ENCODE measurements at regions not wholly inside any gene's neighbourhood (a gene's known extent, or its start where the extent isn't known, plus 50 kb on each side); places are given as distances from the start of the nearest gene placed in this dataset.
"Not testable (repeated sequence)": the region's sequence is repeated elsewhere in the genome, so short reads cannot be mapped to it uniquely, and the experiment has no call there.

DNA sequence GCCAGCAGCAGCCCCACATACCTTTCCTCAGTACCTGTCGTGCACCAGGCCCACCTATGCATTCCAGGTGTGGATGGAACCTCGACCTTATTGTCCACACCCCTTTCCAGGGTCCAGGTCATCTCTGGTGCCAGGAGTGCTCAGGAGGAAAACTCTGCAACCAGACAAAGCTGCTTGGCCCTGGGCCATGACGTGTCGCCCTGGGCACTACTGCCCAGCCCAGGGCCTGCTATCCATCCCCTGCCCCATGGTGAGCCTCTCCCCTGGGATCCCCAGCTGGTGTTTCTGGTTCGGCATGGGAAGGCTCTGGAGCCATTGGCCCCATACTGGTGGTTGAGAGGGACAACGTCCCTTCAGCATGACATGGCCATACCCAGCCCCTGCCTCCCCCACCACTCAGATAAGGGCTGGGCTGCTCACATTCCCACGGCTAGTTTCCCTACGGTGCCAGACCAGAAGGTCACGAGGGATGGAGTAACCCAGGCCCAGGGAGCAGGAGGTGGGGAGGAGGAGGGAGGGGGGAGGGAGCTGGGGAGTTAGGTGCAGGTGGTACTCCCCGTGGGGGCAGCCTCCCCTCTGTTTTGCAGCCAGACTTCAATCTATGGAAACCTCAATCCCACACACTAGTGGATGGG lies 123.2 kb upstream of the MTLN start:
- DNase-seq (ENCODE audit: low spot score) = not testable (repeated sequence)

DNA sequence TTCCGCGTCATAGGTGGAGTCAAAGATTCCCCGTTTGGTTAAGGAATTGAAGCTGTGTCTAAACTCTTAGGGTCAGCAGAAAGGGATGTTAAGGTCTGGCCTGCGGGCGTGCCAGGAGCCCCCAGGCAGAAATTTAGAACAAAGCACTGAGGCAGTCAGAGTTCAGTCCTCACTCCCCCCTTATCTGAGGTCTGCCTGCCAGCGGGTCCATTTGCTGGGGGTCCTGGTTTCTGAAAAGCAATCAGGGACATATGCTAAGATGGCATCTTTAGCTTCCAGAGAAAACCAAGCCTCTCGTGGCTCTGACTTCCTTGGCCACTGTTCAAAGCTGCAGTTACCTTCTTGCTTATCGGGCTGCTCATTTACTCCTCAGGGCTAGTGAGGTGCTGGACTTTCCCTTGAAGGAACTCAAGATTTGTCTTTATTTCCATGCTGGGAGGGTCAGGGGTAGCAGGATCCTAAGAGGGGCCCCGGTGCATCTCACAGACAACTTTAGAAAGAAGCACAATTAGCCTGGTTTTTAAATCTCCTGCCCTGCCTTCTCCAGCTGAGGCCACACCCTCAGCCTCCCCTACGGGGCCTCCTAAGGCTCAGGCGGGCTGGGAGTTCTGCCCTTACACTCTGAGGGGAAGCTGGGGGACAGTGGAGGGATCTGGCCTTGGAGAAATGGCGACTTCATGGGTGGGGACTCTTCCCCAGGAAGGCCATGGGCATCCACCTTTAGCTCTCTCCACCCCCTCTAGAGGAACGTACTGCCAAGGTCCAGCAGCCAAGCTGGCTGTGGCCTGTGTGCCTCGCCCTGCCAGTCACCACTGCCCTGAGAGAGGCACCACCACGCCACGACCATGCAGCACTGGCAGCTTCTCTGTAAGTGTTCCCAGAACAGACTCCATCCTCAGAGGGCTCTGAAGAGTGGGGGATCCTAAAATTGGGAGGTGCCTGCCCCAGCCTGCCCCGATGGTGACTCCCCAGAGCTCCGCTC lies 121.1 kb upstream of the MTLN start:
- DNase-seq (ENCODE audit: low spot score) = not testable (repeated sequence)

DNA sequence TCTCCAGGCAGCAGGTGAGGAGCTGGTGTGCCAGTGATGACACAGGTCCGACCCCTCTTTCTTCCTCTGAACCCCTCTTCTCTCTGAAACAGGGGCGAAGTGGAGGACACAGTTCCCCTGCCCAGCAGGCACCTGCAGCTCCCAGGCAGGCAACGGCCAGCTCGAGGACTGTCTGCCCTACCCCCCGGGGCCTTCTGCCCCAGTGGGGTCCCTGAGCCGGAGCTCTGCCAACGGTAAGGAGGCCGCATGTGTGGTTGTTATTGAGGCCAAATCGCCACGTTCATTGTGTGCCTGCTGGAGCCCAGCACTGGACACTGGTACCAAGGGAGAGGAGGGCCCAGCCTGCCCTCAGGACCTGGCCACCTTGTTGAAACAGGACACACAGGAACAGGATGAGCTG lies 119.3 kb upstream of the MTLN start:
- not testable (repeated sequence) for DNase-seq (ENCODE audit: low spot score)

DNA sequence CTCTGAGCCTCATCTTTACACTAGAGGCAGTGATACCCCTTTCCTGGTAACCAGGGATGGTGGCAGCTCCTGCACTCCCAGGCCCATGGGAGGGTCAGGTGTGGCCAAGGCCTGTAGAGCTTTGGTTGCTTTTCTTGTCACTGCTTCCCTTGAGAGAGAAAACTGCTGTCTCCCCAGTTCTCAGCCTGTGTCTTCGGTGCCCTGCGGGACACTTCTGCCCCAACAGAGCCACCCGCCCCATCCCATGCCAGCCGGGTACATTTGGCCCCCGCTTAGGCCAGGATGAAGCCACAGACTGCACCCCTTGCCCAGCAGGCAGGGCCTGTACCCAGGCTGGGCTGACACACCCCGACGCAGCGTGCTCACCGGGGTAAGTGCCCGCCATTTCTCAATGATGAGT lies 117.4 kb upstream of the MTLN start:
- DNase-seq (ENCODE audit: low spot score) = not testable (repeated sequence)

DNA sequence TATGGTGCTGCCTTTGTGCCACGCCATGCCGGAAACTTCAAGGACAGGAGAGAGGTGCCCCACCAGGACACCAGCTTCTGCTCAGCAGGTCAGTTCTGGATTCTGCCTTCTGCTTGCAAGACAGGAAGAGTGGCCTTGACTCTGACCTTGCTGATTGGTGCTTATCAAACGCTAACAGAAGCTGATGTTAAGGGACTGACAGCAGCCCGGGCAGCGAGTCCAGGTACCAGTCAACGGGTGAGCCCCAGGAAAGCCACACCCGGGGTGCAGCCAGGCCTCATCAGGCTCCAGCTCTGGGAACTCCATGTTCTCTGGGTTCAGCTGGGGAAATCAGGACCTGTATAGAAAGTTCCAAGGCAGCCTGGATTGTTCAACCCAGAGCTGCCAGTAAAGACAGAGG lies 116.8 kb upstream of the MTLN start:
- DNase-seq (ENCODE audit: low spot score) = not testable (repeated sequence)

GRCh38 chr2:110328677-110329076 lies 116.3 kb upstream of the MTLN start:
- DNase-seq (ENCODE audit: low spot score) = not testable (repeated sequence)

GRCh38 chr2:110323832-110324231 lies 111.5 kb upstream of the MTLN start:
- not testable (repeated sequence) for DNase-seq (ENCODE audit: low spot score)

- DNase-seq (ENCODE audit: low spot score) = not testable (repeated sequence)
These were observed 110.2 kb upstream of the MTLN start for GRCh38 chr2:110322535-110322934.

DNA sequence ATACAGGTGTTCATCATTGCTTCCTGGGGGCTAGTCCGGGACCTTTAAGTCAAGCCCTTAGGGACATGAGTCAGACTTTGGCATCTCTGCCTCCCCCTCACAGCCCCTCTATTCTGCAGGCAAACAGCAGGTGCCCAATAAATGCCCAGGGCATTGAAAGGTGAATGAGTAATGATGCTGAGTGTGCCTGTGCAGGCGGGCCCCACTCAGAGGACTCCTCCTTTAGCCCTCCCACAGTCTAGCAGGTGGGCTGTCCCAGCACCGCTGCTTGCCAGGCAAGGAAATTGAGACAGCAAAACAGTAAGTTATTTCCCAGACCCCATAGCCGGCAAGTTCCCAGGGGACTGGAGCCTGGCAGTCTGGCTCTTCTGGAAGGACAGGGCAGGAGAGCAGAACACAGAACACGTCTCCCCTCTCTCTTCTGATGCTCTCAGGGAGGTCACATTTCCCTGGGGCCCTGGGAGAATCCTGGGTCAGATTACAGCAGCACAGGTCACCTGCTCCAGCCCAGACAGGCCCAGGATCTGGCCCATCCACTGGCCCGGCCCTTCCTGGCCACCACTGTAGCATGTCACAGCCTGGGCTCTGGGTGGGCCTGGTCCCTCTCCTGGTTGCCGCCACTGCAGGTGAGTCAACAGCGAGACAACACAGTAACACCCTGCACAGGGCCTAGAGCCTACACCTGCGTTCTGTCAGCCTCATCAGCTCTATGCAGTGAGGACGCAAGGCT lies 108.7 kb upstream of the MTLN start:
- not testable (repeated sequence) for DNase-seq (ENCODE audit: low spot score)

GRCh38 chr2:110318898-110319297 lies 106.6 kb upstream of the MTLN start:
- not testable (repeated sequence) for DNase-seq (ENCODE audit: low spot score)

DNA sequence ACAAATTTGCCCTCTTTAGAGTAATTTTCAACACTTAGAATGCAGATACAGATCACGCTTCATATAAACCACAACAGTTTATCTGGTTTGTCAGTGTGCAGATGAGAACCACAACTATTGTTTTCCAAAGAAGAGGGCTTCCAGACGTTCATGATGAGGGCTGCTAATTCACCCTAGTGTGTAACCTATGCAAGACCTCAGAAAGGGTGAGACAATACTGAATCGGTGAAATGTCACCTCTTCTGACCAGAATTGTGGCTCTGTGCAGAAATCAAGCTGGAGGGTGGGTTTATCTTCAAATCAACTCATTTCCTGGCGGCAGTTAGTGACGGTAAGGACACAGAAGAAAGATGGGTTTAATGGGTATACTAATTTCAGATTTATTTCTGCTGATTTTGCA lies 105.0 kb upstream of the MTLN start:
- not testable (repeated sequence) for DNase-seq (ENCODE audit: low spot score)

DNA sequence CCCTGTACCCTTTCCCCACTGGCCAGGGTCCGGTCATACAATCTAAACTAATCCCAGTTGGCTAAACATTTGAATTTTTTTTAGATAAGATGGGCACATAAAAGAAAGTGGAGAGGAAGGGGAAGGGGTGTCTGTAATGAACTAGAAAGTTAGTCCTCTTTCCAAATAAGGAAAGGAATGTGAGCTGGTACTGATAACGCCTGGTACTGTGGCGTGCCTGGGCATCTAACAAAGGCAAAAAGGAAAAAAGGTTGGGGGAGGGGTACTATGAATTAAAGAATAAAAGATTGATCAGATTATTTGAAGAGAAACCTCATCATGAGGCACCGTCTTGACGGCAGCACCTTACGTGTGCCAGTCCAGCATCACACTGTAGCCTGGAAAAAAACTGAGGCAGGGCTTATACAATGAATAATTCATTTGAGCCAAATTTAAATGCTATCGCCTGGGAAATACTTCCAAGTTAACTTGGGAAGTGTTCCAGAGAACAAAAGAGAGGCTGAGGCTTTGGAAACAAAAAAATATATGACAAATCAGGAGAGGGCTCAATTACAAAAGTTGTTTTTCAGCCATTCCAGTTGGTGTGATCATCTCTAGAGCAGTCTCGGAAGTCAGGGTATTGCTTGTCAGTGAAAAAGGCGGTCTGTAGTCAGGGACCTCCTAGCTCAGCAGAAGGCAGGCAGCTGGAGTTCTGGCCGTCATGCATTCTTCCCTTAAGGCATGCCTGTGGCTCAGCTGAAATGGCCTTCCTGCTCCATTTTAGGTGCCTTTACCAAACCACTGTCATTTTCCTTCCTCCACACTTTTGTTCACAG lies 103.9 kb upstream of the MTLN start:
- not testable (repeated sequence) for DNase-seq (ENCODE audit: low spot score)

- not testable (repeated sequence) for DNase-seq (ENCODE audit: low spot score)
These were observed 102.9 kb upstream of the MTLN start for GRCh38 chr2:110315054-110315820.

DNA sequence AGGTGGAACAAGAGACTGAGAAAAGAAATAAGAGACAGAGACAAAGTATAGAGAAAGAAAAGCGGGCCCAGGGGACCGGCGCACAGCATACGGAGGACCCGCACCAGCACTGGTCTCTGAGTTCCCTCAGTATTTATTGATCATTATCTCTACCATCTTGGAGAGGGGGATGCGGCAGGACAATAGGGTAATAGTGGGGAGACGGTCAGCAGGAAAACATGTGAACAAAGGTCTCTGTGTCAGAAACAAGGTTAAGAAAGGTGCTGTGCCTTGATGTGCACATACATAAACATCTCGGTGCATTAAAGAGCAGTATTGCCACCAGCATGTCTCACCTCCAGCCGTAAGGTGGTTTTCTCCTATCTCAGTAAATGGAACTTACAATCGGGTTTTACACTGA lies 102.1 kb upstream of the MTLN start:
- DNase-seq (ENCODE audit: low spot score) = not testable (repeated sequence)

GRCh38 chr2:110313032-110313431 lies 100.7 kb upstream of the MTLN start:
- DNase-seq (ENCODE audit: low spot score) = not testable (repeated sequence)

- not testable (repeated sequence) for DNase-seq (ENCODE audit: low spot score)
These were observed 99.5 kb upstream of the MTLN start for GRCh38 chr2:110311713-110312444.

DNA sequence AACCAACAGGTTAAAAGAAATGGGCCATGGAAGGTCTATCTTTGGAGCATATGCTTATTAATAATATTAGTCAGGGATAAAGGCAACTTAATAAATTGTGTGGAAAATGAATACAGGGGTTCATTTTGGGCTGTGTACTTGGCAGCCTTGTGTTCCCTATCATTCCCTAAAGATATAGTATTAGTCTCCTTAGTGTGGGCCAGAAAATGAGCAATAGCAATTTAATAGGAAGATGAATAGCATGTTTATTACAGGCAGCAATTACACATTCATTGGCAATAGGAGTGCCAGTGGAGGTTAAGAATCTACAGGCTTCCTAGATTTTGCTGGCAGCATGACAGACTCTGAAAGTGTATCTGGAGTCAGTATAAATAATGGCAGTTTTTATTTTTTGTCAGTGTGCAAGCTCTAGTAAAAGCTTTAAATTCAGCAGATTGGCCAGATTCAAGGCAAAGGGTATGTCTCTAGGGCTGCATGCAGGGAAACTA lies 98.7 kb upstream of the MTLN start:
- DNase-seq (ENCODE audit: low spot score) = not testable (repeated sequence)

- DNase-seq (ENCODE audit: low spot score) = not testable (repeated sequence)
These were observed 96.4 kb upstream of the MTLN start for GRCh38 chr2:110308728-110309127.

GRCh38 chr2:110292807-110293206 lies 80.5 kb upstream of the MTLN start:
- DNase-seq (ENCODE audit: low spot score) = not testable (repeated sequence)
